ENCODE measurements at regions not wholly inside any gene's neighbourhood (a gene's known extent, or its start where the extent isn't known, plus 50 kb on each side); places are given as distances from the start of the nearest gene placed in this dataset.

GRCh38 chr9:24359046-24359445 lies 186.7 kb downstream of the IZUMO3 start:
- no peaks in the 10 kb centered on the region for H3K36me3 ChIP-seq (ENCODE audit: control insufficient read depth, insufficient read depth, low read length)
- whole genome bisulfite sequencing (ENCODE audit: insufficient coverage): no CpG with 5 or more reads among the region's 5 CpGs
- no peak for DNase-seq
- no peak overlapping the region for H3K27ac ChIP-seq (ENCODE audit: low read length)
- H3K4me1 ChIP-seq (ENCODE audit: control insufficient read depth, insufficient read depth, low read length): no peaks in the 10 kb centered on the region
- peaks cover 4% of the 10 kb centered on the region for H3K9me3 ChIP-seq (replicated peaks; ENCODE audit: control insufficient read depth, low read depth, low read length)
- no peaks in the 10 kb centered on the region for H3K27me3 ChIP-seq (ENCODE audit: control insufficient read depth, insufficient read depth, low read length)
- no peak overlapping the region for H3K4me3 ChIP-seq (ENCODE audit: low read length)

GRCh38 chr9:24351973-24352372 lies 193.7 kb downstream of the IZUMO3 start:
- Histone ChIP-seq H3K36me3 (ENCODE audit: control insufficient read depth, insufficient read depth, low read length) (no peaks in the 10 kb centered on the region), H3K27me3 (ENCODE audit: control insufficient read depth, insufficient read depth, low read length) (no peaks in the 10 kb centered on the region)

GRCh38 chr9:24351258-24351657 lies 194.4 kb downstream of the IZUMO3 start:
- H3K4me1 ChIP-seq (ENCODE audit: control insufficient read depth, insufficient read depth, low read length): no peaks in the 10 kb centered on the region
- 80% methylated on average over 1 of the region's 2 CpGs for WGBS (ENCODE audit: insufficient coverage)

More at GRCh38 chr9:24351973-24352372, 193.7 kb downstream of the IZUMO3 start:
- H3K4me3 ChIP-seq (ENCODE audit: low read length): no peak overlapping the region
- no peaks in the 10 kb centered on the region for H3K4me1 ChIP-seq (ENCODE audit: control insufficient read depth, insufficient read depth, low read length)
- peaks cover under 1% of the 10 kb centered on the region for H3K9me3 ChIP-seq (replicated peaks; ENCODE audit: control insufficient read depth, low read depth, low read length)
- no peak for DNase-seq
- no peak overlapping the region for H3K27ac ChIP-seq (ENCODE audit: low read length)

GRCh38 chr9:24342457-24342856 lies 203.2 kb downstream of the IZUMO3 start:
- WGBS (ENCODE audit: insufficient coverage): no CpG with 5 or more reads among the region's 1 CpG
- H3K27me3 ChIP-seq (ENCODE audit: control insufficient read depth, insufficient read depth, low read length): no peaks in the 10 kb centered on the region
- H3K36me3 ChIP-seq (ENCODE audit: control insufficient read depth, insufficient read depth, low read length): no peaks in the 10 kb centered on the region
- H3K27ac ChIP-seq (ENCODE audit: low read length): no peak overlapping the region
- no peaks in the 10 kb centered on the region for H3K9me3 ChIP-seq (replicated peaks; ENCODE audit: control insufficient read depth, low read depth, low read length)
- H3K4me1 ChIP-seq (ENCODE audit: control insufficient read depth, insufficient read depth, low read length): no peaks in the 10 kb centered on the region
- H3K4me3 ChIP-seq (ENCODE audit: low read length): no peak overlapping the region
- no peak for DNase-seq

More at GRCh38 chr9:24351258-24351657, 194.4 kb downstream of the IZUMO3 start:
- Histone ChIP-seq H3K27ac (ENCODE audit: low read length) (no peak overlapping the region), H3K36me3 (ENCODE audit: control insufficient read depth, insufficient read depth, low read length) (no peaks in the 10 kb centered on the region), H3K27me3 (ENCODE audit: control insufficient read depth, insufficient read depth, low read length) (no peaks in the 10 kb centered on the region), H3K4me3 (ENCODE audit: low read length) (no peak overlapping the region), H3K9me3 (replicated peaks; ENCODE audit: control insufficient read depth, low read depth, low read length) (no peaks in the 10 kb centered on the region)
- peak; percentile 10 for DNase-seq

- no peak overlapping the region for H3K4me3 ChIP-seq (ENCODE audit: low read length)
- no peaks in the 10 kb centered on the region for H3K36me3 ChIP-seq (ENCODE audit: control insufficient read depth, insufficient read depth, low read length)
- H3K27me3 ChIP-seq (ENCODE audit: control insufficient read depth, insufficient read depth, low read length): no peaks in the 10 kb centered on the region
- H3K9me3 ChIP-seq (replicated peaks; ENCODE audit: control insufficient read depth, low read depth, low read length): no peaks in the 10 kb centered on the region
- DNase-seq: no peak
- H3K27ac ChIP-seq (ENCODE audit: low read length): no peak overlapping the region
- no peaks in the 10 kb centered on the region for H3K4me1 ChIP-seq (ENCODE audit: control insufficient read depth, insufficient read depth, low read length)
- 36% methylated on average over 2 of the region's 2 CpGs for WGBS (ENCODE audit: insufficient coverage)
Measured at GRCh38 chr9:24333629-24334028, 212.1 kb downstream of the IZUMO3 start.

- Histone ChIP-seq H3K9me3 (replicated peaks; ENCODE audit: control insufficient read depth, low read depth, low read length) (peaks cover 7% of the 10 kb centered on the region), H3K36me3 (ENCODE audit: control insufficient read depth, insufficient read depth, low read length) (no peaks in the 10 kb centered on the region), H3K4me1 (ENCODE audit: control insufficient read depth, insufficient read depth, low read length) (no peaks in the 10 kb centered on the region), H3K27ac (ENCODE audit: low read length) (no peak overlapping the region), H3K4me3 (ENCODE audit: low read length) (no peak overlapping the region), H3K27me3 (ENCODE audit: control insufficient read depth, insufficient read depth, low read length) (no peaks in the 10 kb centered on the region)
- no peak for DNase-seq
- WGBS (ENCODE audit: insufficient coverage): 100% methylated on average over 1 of the region's 4 CpGs
Measured at GRCh38 chr9:24298912-24299311, 246.8 kb downstream of the IZUMO3 start.

DNA sequence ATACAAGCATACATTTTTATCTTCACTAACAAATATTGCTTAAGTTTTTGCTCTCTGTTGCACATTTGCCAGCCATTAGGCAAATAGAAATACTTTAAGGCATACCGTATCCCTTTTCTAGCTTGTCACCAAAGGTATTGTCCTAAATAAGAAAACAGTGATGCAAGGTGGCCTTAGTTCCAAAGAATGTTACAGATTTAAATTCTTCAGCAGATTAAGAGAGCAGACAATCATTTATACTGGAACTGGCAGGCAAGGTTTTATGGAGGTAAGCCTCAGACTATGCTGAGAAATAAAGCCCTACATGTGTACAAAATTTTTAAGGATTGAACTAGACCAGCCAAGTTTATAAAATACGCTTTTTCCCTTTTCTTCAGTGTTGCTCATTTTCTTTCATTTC lies 247.8 kb downstream of the IZUMO3 start:
- no CpG with 5 or more reads among the region's 2 CpGs for WGBS (ENCODE audit: insufficient coverage)
- H3K9me3 ChIP-seq (replicated peaks; ENCODE audit: control insufficient read depth, low read depth, low read length): peaks cover 3% of the 10 kb centered on the region
- no peak overlapping the region for H3K4me3 ChIP-seq (ENCODE audit: low read length)
- no peak overlapping the region for H3K27ac ChIP-seq (ENCODE audit: low read length)
- no peaks in the 10 kb centered on the region for H3K36me3 ChIP-seq (ENCODE audit: control insufficient read depth, insufficient read depth, low read length)
- DNase-seq: no peak
- no peaks in the 10 kb centered on the region for H3K27me3 ChIP-seq (ENCODE audit: control insufficient read depth, insufficient read depth, low read length)
- no peaks in the 10 kb centered on the region for H3K4me1 ChIP-seq (ENCODE audit: control insufficient read depth, insufficient read depth, low read length)

- Histone ChIP-seq H3K27me3 (ENCODE audit: control insufficient read depth, insufficient read depth, low read length) (no peaks in the 10 kb centered on the region), H3K36me3 (ENCODE audit: control insufficient read depth, insufficient read depth, low read length) (no peaks in the 10 kb centered on the region), H3K4me1 (ENCODE audit: control insufficient read depth, insufficient read depth, low read length) (no peaks in the 10 kb centered on the region), H3K27ac (ENCODE audit: low read length) (no peak overlapping the region), H3K4me3 (ENCODE audit: low read length) (no peak overlapping the region), H3K9me3 (replicated peaks; ENCODE audit: control insufficient read depth, low read depth, low read length) (peaks cover under 1% of the 10 kb centered on the region)
- no CpG with 5 or more reads among the region's 1 CpG for WGBS (ENCODE audit: insufficient coverage)
- DNase-seq: no peak
Measured at GRCh38 chr9:24296124-24296523, 249.6 kb downstream of the IZUMO3 start.

DNA sequence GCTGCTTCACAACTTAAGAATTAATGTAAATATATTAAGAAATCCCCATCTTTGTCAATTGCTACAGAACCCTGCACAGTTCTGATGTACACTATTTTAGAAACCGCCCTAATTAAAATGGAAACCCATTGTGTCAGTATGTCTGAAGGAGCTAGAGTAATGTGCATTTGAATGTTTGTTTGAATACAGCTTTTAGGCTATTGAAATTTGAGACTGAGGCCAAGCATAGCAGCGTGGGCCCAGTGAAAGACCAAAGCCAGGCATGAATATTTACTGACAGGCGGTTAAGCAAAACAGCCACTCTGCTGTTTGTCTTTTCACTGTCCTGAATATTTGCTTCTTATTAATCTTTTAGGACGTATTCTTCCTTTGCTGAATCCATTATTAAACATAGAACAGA lies 252.3 kb downstream of the IZUMO3 start:
- no peaks in the 10 kb centered on the region for H3K36me3 ChIP-seq (ENCODE audit: control insufficient read depth, insufficient read depth, low read length)
- H3K9me3 ChIP-seq (replicated peaks; ENCODE audit: control insufficient read depth, low read depth, low read length): peaks cover 3% of the 10 kb centered on the region
- no peaks in the 10 kb centered on the region for H3K27me3 ChIP-seq (ENCODE audit: control insufficient read depth, insufficient read depth, low read length)
- H3K4me3 ChIP-seq (ENCODE audit: low read length): no peak overlapping the region
- no peak for DNase-seq
- H3K27ac ChIP-seq (ENCODE audit: low read length): no peak overlapping the region
- WGBS (ENCODE audit: insufficient coverage): 100% methylated on average over 1 of the region's 4 CpGs
- H3K4me1 ChIP-seq (ENCODE audit: control insufficient read depth, insufficient read depth, low read length): no peaks in the 10 kb centered on the region

- WGBS (ENCODE audit: insufficient coverage): 75% methylated on average over 2 of the region's 3 CpGs
- H3K4me1 ChIP-seq (ENCODE audit: control insufficient read depth, insufficient read depth, low read length): no peaks in the 10 kb centered on the region
- peaks cover 5% of the 10 kb centered on the region for H3K9me3 ChIP-seq (replicated peaks; ENCODE audit: control insufficient read depth, low read depth, low read length)
- no peak overlapping the region for H3K4me3 ChIP-seq (ENCODE audit: low read length)
- H3K27ac ChIP-seq (ENCODE audit: low read length): no peak overlapping the region
- DNase-seq: no peak
- H3K27me3 ChIP-seq (ENCODE audit: control insufficient read depth, insufficient read depth, low read length): no peaks in the 10 kb centered on the region
- no peaks in the 10 kb centered on the region for H3K36me3 ChIP-seq (ENCODE audit: control insufficient read depth, insufficient read depth, low read length)
Measured at GRCh38 chr9:24286761-24287160, 258.9 kb downstream of the IZUMO3 start.

DNA sequence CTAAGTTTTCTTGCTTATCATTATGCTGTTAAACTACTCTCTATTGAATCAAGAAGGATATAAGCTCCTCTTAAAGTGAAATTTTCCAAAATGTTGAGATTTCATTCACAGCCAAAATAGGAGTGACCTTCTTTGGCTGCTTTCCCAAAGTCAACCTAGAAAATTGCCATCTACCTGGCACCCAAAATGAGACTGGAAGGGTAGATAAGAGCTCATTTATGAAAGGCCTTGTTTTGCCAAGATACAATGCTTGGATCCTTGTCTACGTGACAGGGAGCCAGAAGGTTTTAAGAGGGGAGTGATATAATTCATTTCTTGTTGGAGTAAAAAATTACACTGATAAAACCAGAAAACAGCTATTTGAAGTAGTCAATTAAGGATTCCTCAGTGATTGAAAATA lies 287.1 kb downstream of the IZUMO3 start:
- Histone ChIP-seq H3K9me3 (replicated peaks; ENCODE audit: control insufficient read depth, low read depth, low read length) (no peaks in the 10 kb centered on the region), H3K4me3 (ENCODE audit: low read length) (no peak overlapping the region), H3K4me1 (ENCODE audit: control insufficient read depth, insufficient read depth, low read length) (no peaks in the 10 kb centered on the region), H3K27me3 (ENCODE audit: control insufficient read depth, insufficient read depth, low read length) (no peaks in the 10 kb centered on the region), H3K27ac (ENCODE audit: low read length) (no peak overlapping the region), H3K36me3 (ENCODE audit: control insufficient read depth, insufficient read depth, low read length) (no peaks in the 10 kb centered on the region)
- no CpG with 5 or more reads among the region's 1 CpG for WGBS (ENCODE audit: insufficient coverage)
- peak; percentile 1 for DNase-seq

All from muscle of leg (tissue), 3 donors.